Naive thymus-derived CD4-positive, alpha-beta T cell (primary cell): ENCODE measurements at regions not wholly inside any gene's neighbourhood (a gene's known extent, or its start where the extent isn't known, plus 50 kb on each side); places are given as distances from the start of the nearest gene placed in this dataset.
"Not testable (repeated sequence)": the region's sequence is repeated elsewhere in the genome, so short reads cannot be mapped to it uniquely, and the experiment has no call there.

ENCODE experiments used
- ATAC-seq: fragments of 150-1000 bp; cut with Tn5 transposase; 2 replicates; pipeline ENCODE4 v1.10.0; 2021; ENCODE audit warnings: mild to moderate bottlenecking, moderate library complexity
- CTCF ChIA-PET: fragments of 350-600 bp; sonication (Branson Sonifier 250); formaldehyde crosslinking; loops from one replicate; lab custom pipeline; 2021; ENCODE audit warnings: antibody characterized with exemption; lab: Charles Lee
- POLR2A ChIA-PET: fragments of 350-600 bp; sonication (Branson Sonifier 250); formaldehyde crosslinking; loops from one replicate; lab custom pipeline; 2021; ENCODE audit warnings: antibody characterized with exemption, inconsistent platforms; lab: Charles Lee
- DNase-seq, 9 donors: peaks; one replicate each; pipeline versions ENCODE4 v3.0.0 to v3.0.0-alpha.2; 2020 to 2022; ENCODE audit warnings: mixed read lengths in 1 of 9
- H3K27ac ChIP-seq: one replicate; pipeline ENCODE4 v1.7.0; 2013; ENCODE audit warnings: mild to moderate bottlenecking, low read depth, low read length, moderate library complexity
- H3K27me3 ChIP-seq, 2 donors: one replicate each; pipeline ENCODE4 v1.7.0; 2013; ENCODE audit warnings: low read length in 2 of 2, mild to moderate bottlenecking in 2 of 2, moderate library complexity in 2 of 2; ENCODE audit not compliant: control insufficient read depth in 2 of 2, insufficient read depth in 2 of 2
- H3K36me3 ChIP-seq, 3 experiments: 1 replicate in 2 of 3; 2 replicates in 1 of 3; pipeline ENCODE4 v1.7.0; 2013; ENCODE audit warnings: low read length in 3 of 3, mild to moderate bottlenecking in 3 of 3, moderate library complexity in 1 of 3; ENCODE audit not compliant: insufficient read depth in 3 of 3, control insufficient read depth in 2 of 3
- H3K4me1 ChIP-seq, 2 donors: one replicate each; pipeline ENCODE4 v1.7.0; 2013; ENCODE audit warnings: low read length in 2 of 2, mild to moderate bottlenecking in 2 of 2, moderate library complexity in 1 of 2; ENCODE audit not compliant: control insufficient read depth in 2 of 2, insufficient read depth in 2 of 2
- H3K4me3 ChIP-seq: 2 replicates; pipeline ENCODE4 v1.7.0; 2013; ENCODE audit warnings: mild to moderate bottlenecking, low read length
- H3K9me3 ChIP-seq, 3 experiments: 1 replicate in 2 of 3; 2 replicates in 1 of 3; pipeline ENCODE4 v1.7.0; 2013; ENCODE audit warnings: low read length in 3 of 3; ENCODE audit not compliant: control insufficient read depth in 2 of 3
- H3K27ac Mint-ChIP-seq, 9 donors: one replicate each; pipeline ENCODE4 v1.8.0; 2020 to 2022; ENCODE audit warnings: mixed read lengths in 9 of 9, mild to moderate bottlenecking in 8 of 9, moderate library complexity in 5 of 9, inconsistent platforms in 2 of 9
- H3K27me3 Mint-ChIP-seq, 5 donors: one replicate each; pipeline ENCODE4 v1.8.0; 2021 to 2022; ENCODE audit warnings: mixed read lengths in 5 of 5, mild to moderate bottlenecking in 1 of 5
- H3K36me3 Mint-ChIP-seq, 5 donors: one replicate each; pipeline ENCODE4 v1.8.0; 2020 to 2022; ENCODE audit warnings: mixed read lengths in 5 of 5, mild to moderate bottlenecking in 3 of 5, inconsistent platforms in 1 of 5
- H3K4me1 Mint-ChIP-seq, 7 donors: one replicate each; pipeline ENCODE4 v1.8.0; 2020 to 2022; ENCODE audit warnings: mixed read lengths in 7 of 7, mild to moderate bottlenecking in 3 of 7, inconsistent platforms in 1 of 7
- H3K4me3 Mint-ChIP-seq, 10 donors: one replicate each; pipeline ENCODE4 v1.8.0; 2020 to 2022; ENCODE audit warnings: mild to moderate bottlenecking in 10 of 10, mixed read lengths in 10 of 10, moderate library complexity in 6 of 10, inconsistent platforms in 2 of 10
- H3K9me3 Mint-ChIP-seq, 11 donors: one replicate each; pipeline ENCODE4 v1.8.0; 2020 to 2022; ENCODE audit warnings: mixed read lengths in 11 of 11, mild to moderate bottlenecking in 4 of 11, inconsistent platforms in 1 of 11, moderate library complexity in 1 of 11
- intact Hi-C, 2 donors: fragments of 100-400 bp; cut with micrococcal nuclease; formaldehyde crosslinking; loops; one replicate each; pipeline ENCODE4 v1.15.1; 2023

- Histone ChIP-seq H3K4me3 (no peak overlapping the region), H3K4me1 (no peaks in the 10 kb centered on the region), H3K36me3 (no peaks in the 10 kb centered on the region), H3K9me3 (no peaks in the 10 kb centered on the region), H3K27me3 (no peaks in the 10 kb centered on the region), H3K27ac (no peak overlapping the region)
- ATAC-seq (no peak), DNase-seq (no peak)
- Mint-ChIP-seq H3K9me3 (peaks cover 0 to 3% (median 0%) of the 10 kb centered on the region in 11 donors), H3K4me1 (no peaks in the 10 kb centered on the region), H3K27ac (peak overlapping the region in 1 of 9 donors; percentile 51), H3K4me3 (no peak overlapping the region), H3K27me3 (peaks cover 0 to 3% (median 0%) of the 10 kb centered on the region in 5 donors), H3K36me3 (no peaks in the 10 kb centered on the region)
- ChIA-PET POLR2A (no interaction called here), CTCF (no interaction called here)
- intact Hi-C loops: no loop called here
These were observed 90.5 kb upstream of the YWHAQ start for GRCh38 chr2:9721344-9721743.

GRCh38 chr2:9722451-9722850, 91.7 kb upstream of the YWHAQ start:
- H3K4me1 ChIP-seq: no peaks in the 10 kb centered on the region
- peaks cover 0 to 3% (median 0%) of the 10 kb centered on the region in 5 donors for H3K27me3 Mint-ChIP-seq
- no peak overlapping the region for H3K4me3 ChIP-seq
- no peak overlapping the region for H3K4me3 Mint-ChIP-seq
- intact Hi-C loops: no loop called here
- no peaks in the 10 kb centered on the region for H3K4me1 Mint-ChIP-seq
- CTCF ChIA-PET: no interaction called here
- H3K36me3 ChIP-seq: no peaks in the 10 kb centered on the region
- no peak overlapping the region for H3K27ac Mint-ChIP-seq
- H3K27ac ChIP-seq: no peak overlapping the region
- POLR2A ChIA-PET: no interaction called here
- no peaks in the 10 kb centered on the region for H3K27me3 ChIP-seq
- H3K9me3 ChIP-seq: no peaks in the 10 kb centered on the region
- no peak for DNase-seq
- H3K9me3 Mint-ChIP-seq: peaks cover 0 to 2% (median 0%) of the 10 kb centered on the region in 11 donors
- H3K36me3 Mint-ChIP-seq: no peaks in the 10 kb centered on the region
- no peak for ATAC-seq

- H3K4me3 ChIP-seq: no peak overlapping the region
- Mint-ChIP-seq H3K9me3 (no peaks in the 10 kb centered on the region), H3K4me3 (no peak overlapping the region), H3K36me3 (no peaks in the 10 kb centered on the region), H3K27me3 (peaks cover 0 to 6% (median 0%) of the 10 kb centered on the region in 5 donors), H3K4me1 (peaks cover 0 to 3% (median 0%) of the 10 kb centered on the region in 7 donors), H3K27ac (no peak overlapping the region)
- CTCF ChIA-PET: no interaction called here
- H3K9me3 ChIP-seq: no peaks in the 10 kb centered on the region
- DNase-seq (no peak), ATAC-seq (no peak)
- no peaks in the 10 kb centered on the region for H3K4me1 ChIP-seq
- H3K27ac ChIP-seq: no peak overlapping the region
- no peaks in the 10 kb centered on the region for H3K27me3 ChIP-seq
- H3K36me3 ChIP-seq: no peaks in the 10 kb centered on the region
- intact Hi-C loops: no loop called here
- POLR2A ChIA-PET: no interaction called here
These were observed 93.8 kb upstream of the YWHAQ start for GRCh38 chr2:9724565-9724964.

GRCh38 chr2:9725106-9725505, 94.3 kb upstream of the YWHAQ start:
- no peaks in the 10 kb centered on the region for H3K9me3 ChIP-seq
- H3K4me1 Mint-ChIP-seq: peaks cover 0 to 4% (median 0%) of the 10 kb centered on the region in 7 donors
- H3K36me3 Mint-ChIP-seq: no peaks in the 10 kb centered on the region
- no peak overlapping the region for H3K27ac ChIP-seq
- no peak overlapping the region for H3K4me3 Mint-ChIP-seq
- no peak overlapping the region for H3K4me3 ChIP-seq
- ChIA-PET POLR2A (no interaction called here), CTCF (no interaction called here)
- no peaks in the 10 kb centered on the region for H3K4me1 ChIP-seq
- DNase-seq (no peak), ATAC-seq (no peak)
- H3K9me3 Mint-ChIP-seq: no peaks in the 10 kb centered on the region
- no peak overlapping the region for H3K27ac Mint-ChIP-seq
- intact Hi-C loops: no loop called here
- H3K27me3 ChIP-seq: no peaks in the 10 kb centered on the region
- H3K36me3 ChIP-seq: no peaks in the 10 kb centered on the region
- peaks cover 0 to 8% (median 0%) of the 10 kb centered on the region in 5 donors for H3K27me3 Mint-ChIP-seq

GRCh38 chr2:9726016-9726415, 95.2 kb upstream of the YWHAQ start:
- POLR2A ChIA-PET, intact Hi-C loops, ATAC-seq, H3K36me3 Mint-ChIP-seq, H3K4me1 ChIP-seq, DNase-seq, H3K9me3 Mint-ChIP-seq, H3K4me3 ChIP-seq, H3K27ac ChIP-seq, H3K27me3 ChIP-seq, H3K27ac Mint-ChIP-seq, CTCF ChIA-PET, H3K9me3 ChIP-seq, H3K36me3 ChIP-seq, H3K4me1 Mint-ChIP-seq, H3K4me3 Mint-ChIP-seq: not testable (repeated sequence)
- peaks cover 0 to 10% (median 0%) of the 10 kb centered on the region in 5 donors for H3K27me3 Mint-ChIP-seq

GRCh38 chr2:9730523-9730922, 99.7 kb upstream of the YWHAQ start:
- CTCF ChIA-PET: not testable (repeated sequence)

GRCh38 chr2:9732824-9733223, 102.0 kb upstream of the YWHAQ start:
- ChIA-PET CTCF (no interaction called here), POLR2A (no interaction called here)
- ATAC-seq (no peak), DNase-seq (no peak)
- intact Hi-C loops: no loop called here
- Histone ChIP-seq H3K27me3 (no peaks in the 10 kb centered on the region), H3K36me3 (no peaks in the 10 kb centered on the region), H3K27ac (no peak overlapping the region), H3K9me3 (no peaks in the 10 kb centered on the region), H3K4me1 (peaks cover 20 to 23% of the 10 kb centered on the region in 2 donors), H3K4me3 (no peak overlapping the region)
- Mint-ChIP-seq H3K4me3 (no peak overlapping the region), H3K36me3 (peaks cover 0 to 10% (median 8%) of the 10 kb centered on the region in 5 donors), H3K27ac (peak overlapping the region in 1 of 9 donors; percentile 22), H3K4me1 (peaks cover 21 to 33% (median 29%) of the 10 kb centered on the region in 7 donors), H3K27me3 (peaks cover 0 to 13% (median 0%) of the 10 kb centered on the region in 5 donors), H3K9me3 (peaks cover 0 to 12% (median 5%) of the 10 kb centered on the region in 11 donors)

More at GRCh38 chr2:9730523-9730922, 99.7 kb upstream of the YWHAQ start:
- peaks cover 0 to 13% (median 0%) of the 10 kb centered on the region in 5 donors for H3K27me3 Mint-ChIP-seq
- H3K4me3 ChIP-seq, H3K36me3 ChIP-seq, DNase-seq, H3K27ac ChIP-seq, POLR2A ChIA-PET, H3K4me1 ChIP-seq, H3K9me3 ChIP-seq, H3K4me3 Mint-ChIP-seq, intact Hi-C loops, H3K27me3 ChIP-seq, H3K27ac Mint-ChIP-seq, ATAC-seq: not testable (repeated sequence)
- H3K36me3 Mint-ChIP-seq: peaks cover 0 to 10% (median 8%) of the 10 kb centered on the region in 5 donors
- H3K4me1 Mint-ChIP-seq: peaks cover 8 to 12% (median 10%) of the 10 kb centered on the region in 7 donors
- peaks cover 0 to 12% (median 5%) of the 10 kb centered on the region in 11 donors for H3K9me3 Mint-ChIP-seq
